ENCODE measurements at regions not wholly inside any gene's neighbourhood (a gene's known extent, or its start where the extent isn't known, plus 50 kb on each side); places are given as distances from the start of the nearest gene placed in this dataset.

- TF ChIP-seq, protein P1, sequence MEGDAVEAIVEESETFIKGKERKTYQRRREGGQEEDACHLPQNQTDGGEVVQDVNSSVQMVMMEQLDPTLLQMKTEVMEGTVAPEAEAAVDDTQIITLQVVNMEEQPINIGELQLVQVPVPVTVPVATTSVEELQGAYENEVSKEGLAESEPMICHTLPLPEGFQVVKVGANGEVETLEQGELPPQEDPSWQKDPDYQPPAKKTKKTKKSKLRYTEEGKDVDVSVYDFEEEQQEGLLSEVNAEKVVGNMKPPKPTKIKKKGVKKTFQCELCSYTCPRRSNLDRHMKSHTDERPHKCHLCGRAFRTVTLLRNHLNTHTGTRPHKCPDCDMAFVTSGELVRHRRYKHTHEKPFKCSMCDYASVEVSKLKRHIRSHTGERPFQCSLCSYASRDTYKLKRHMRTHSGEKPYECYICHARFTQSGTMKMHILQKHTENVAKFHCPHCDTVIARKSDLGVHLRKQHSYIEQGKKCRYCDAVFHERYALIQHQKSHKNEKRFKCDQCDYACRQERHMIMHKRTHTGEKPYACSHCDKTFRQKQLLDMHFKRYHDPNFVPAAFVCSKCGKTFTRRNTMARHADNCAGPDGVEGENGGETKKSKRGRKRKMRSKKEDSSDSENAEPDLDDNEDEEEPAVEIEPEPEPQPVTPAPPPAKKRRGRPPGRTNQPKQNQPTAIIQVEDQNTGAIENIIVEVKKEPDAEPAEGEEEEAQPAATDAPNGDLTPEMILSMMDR (IDR thresholded peaks at IDR 0.05; ENCODE audit: low read depth, low read length): no peak
- TF ChIP-seq EZH2phosphoT487 (IDR thresholded peaks at IDR 0.05; ENCODE audit: low read depth): no peak
These were observed 56.0 kb downstream of the BMAL2 start for GRCh38 chr12:27388650-27389049.

Measured in OCI-LY3 (cell line).